ENCODE measurements at regions not wholly inside any gene's neighbourhood (a gene's known extent, or its start where the extent isn't known, plus 50 kb on each side); places are given as distances from the start of the nearest gene placed in this dataset.

DNA sequence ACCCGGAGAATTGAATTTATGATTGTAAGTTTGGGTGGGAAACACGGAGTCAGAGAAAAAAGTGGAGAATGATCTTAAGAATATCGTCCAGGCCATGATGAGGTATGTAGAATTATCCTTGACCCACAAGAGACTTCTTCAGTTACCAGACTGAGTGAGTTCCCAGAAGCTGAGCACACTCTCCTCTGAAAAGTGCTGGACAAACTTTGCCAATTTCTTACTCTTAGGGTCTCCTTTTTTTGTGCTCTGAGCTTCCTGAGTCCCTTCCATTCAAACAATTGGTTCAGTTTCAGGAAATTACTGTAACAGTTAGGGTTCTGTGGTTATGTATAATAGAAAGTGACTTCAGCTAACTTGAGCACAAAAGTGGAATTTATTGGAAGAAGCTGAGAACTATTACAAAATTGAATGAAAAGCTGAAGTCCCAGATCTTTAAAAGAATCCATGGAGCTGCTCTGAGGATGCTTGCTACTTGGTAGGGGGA lies 50.6 kb upstream of the EHBP1 start:
- TF ChIP-seq GATA3 (IDR thresholded peaks at IDR 0.05; ENCODE audit: low read depth, low read length) (no peak), GATA2 (IDR thresholded peaks at IDR 0.05; ENCODE audit: low read depth, low read length) (no peak)

DNA sequence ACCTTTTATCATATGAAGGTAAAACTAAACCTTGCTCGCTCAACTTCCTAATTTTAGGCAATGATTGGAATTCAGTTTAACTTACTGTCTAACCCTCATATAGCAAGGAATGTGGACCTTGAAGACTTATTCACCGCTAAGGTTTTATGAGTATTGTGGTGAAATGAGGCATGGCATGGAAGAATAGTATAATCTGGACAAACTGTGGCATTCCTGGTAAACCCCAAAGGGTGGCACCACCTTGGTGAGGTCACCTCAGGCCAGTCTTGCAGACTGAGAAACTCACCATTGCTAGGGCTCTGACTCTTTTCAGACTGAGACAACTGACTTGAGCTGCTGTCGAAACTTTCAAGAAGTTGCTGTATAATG lies 51.1 kb upstream of the EHBP1 start:
- TF ChIP-seq GATA3 (IDR thresholded peaks at IDR 0.05; ENCODE audit: low read depth, low read length) = no peak
- no peak for TF ChIP-seq GATA2 (IDR thresholded peaks at IDR 0.05; ENCODE audit: low read depth, low read length)

DNA sequence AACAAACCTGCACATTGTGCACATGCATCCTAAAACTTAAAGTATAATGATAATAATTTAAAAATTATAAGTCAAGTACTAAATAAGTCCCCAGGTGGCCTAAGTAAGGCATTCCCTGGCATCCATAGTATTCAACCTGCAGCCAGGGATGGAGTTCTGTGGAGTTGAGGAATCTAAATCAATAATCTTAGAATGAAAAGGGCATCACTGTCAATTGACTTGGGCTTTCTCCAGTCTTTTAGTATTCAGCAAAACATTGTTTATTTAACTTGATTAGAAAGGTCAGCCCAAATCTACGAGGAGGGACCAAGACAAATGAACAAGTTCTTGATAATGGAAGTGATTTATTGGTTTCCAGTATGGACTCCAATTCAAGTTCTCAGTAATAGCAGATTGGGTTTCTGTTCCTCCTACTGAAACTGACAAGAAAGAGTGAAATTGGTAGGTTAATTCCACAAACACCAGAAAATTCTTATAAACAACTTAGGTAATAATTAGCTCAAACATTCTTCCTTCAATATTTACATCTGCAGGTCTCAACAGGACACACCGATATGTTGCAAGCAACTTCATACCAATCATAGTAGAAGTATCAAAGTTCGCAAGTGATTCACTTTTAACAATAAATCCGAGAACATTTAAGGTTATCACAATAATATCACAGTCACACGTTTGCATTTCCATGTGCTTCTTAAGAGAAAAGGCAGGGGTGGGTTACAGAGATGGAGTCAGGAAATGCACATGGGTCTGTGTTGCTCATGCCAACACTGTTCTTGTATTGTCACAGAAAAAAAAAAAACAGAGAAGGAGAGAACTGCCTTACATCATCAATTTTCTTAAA lies 51.7 kb upstream of the EHBP1 start:
- TF ChIP-seq GATA3 (IDR thresholded peaks at IDR 0.05; ENCODE audit: low read depth, low read length) (no peak), GATA2 (IDR thresholded peaks at IDR 0.05; ENCODE audit: low read depth, low read length) (no peak)

DNA sequence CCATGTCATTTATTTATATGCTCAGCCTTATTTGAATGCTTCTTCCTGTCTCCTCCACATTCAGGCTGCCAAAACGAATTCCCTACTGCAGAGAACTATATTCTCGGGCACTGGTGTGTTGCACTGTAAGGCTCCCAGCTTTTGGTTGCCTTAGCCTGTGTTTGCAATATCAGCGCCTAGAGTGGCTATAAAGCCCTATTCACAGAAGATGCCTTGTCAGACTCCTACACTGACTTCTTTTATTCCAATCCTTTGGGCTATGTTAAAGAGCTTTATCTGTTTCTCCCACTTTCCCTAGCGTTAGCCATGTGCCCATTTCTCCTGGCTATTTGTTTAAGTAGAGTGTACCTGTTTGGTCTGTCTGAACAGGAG lies 62.4 kb upstream of the EHBP1 start:
- no peak for TF ChIP-seq GATA2 (IDR thresholded peaks at IDR 0.05; ENCODE audit: low read depth, low read length)
- TF ChIP-seq GATA3 (IDR thresholded peaks at IDR 0.05; ENCODE audit: low read depth, low read length) = no peak

DNA sequence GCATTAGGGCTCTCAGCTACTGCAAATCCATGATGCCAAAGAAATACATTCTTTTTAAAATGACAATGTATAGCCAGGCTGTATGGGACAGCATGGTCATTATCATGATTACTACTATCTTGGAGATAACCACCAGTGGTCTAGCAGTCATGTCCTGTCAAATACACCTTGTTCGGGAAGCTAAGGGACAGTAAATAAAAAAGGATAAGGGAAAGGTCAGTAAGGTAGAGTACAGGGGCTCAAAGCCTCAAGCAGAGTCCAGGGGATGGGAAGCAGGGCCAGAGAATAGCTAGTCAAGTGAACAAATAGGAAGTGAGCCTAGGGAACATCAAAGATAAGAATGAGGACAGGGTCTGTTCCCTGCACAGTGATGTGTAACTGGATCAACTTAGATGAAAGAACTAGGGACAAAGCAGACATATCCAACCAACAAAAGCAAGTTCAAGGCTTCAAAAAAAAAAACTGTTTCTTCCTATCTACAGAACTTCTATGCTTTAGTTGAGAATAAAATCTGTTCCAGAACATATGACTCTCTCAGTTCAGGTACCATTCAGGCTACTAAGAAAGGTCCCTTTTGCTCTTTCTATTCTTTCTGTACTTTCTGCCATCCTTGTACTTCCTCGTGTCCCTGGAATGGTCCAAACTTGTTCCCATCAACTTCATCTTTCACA lies 62.9 kb upstream of the EHBP1 start:
- TF ChIP-seq GATA2 (IDR thresholded peaks at IDR 0.05; ENCODE audit: low read depth, low read length) (no peak), GATA3 (IDR thresholded peaks at IDR 0.05; ENCODE audit: low read depth, low read length) (no peak)

DNA sequence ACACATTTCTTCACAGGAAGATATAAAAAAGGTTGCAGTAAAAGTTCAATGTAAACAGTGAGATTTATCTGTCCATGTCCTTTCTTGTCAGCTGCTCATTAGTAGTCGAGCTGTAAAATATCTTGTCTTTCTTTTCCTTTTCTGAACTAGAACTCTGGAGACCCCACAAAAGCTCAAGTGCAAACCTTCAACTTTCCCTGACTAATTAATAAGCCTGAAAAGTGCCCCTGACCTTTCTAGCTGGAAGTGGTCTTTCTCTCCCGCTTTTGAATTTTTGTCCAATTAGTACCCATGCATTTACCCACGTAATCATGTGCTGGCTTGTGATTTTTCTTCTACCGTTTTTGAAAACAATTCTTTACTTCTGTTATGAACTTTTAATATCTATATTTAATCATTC lies 63.6 kb upstream of the EHBP1 start:
- no peak for TF ChIP-seq GATA2 (IDR thresholded peaks at IDR 0.05; ENCODE audit: low read depth, low read length)
- TF ChIP-seq GATA3 (IDR thresholded peaks at IDR 0.05; ENCODE audit: low read depth, low read length) = no peak

DNA sequence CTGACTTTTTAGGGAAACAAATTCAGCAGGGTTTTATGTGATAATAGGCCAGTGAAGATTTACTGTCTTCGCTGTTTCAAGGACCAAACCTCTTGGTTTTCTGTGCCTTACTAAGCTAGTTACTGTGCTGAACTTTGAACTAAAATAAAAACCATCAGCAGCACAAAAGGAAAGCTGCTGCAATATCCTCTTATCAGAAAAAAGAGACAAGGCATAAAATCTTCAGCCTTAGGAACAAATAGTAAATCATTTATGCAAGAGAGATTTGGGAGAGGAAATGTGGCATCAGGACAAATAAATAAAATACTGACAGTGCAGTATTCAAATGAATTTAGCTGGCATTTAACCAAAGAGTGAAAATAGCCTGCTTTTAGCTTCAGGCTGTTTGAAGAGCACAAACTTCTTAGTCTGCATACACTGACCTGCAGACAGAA lies 64.1 kb upstream of the EHBP1 start:
- TF ChIP-seq GATA2 (IDR thresholded peaks at IDR 0.05; ENCODE audit: low read depth, low read length) (no peak), GATA3 (IDR thresholded peaks at IDR 0.05; ENCODE audit: low read depth, low read length) (no peak)

DNA sequence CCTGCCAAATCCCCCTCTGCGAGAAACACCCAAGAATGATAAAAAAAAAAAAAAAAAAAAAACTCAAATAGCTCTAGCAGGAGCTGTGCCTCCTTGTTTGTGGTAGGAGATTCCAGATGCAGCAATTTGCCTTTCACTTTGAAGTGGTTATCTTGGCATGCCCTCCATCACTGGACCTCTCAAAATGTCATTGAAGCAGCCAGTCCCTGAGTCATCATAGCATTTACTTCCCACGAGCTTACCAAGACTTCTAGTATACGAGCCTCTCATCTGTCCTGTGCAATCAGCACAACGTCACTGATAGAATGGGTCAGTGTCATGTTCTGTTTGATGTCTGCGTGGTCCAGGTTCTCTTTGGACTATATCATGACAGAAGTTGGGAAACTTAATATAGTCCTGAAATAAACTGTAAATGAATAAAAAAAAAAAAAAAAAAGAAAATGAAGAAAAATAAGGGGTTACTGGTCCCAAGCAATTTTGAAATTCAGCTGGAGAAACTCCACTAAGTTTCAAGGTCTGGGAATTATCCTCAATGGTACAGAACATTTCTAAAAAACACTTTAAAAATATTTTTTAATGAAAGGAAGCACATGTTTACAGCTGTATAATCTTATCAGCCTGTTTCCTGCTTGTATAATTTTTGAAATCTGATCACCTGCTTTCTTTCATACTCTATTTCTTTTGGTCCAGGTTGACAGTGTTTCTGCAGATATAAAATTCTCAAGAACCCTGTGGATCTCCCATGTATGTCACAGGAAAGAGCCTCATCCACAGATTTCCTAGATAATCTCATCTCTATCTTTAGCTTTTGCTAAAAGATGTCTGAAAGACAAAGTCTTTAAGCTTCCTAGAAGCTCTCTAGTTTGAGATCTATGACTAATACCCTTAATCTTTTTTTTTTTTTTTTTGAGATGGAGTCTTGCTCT lies 74.1 kb upstream of the EHBP1 start:
- TF ChIP-seq GATA3 (IDR thresholded peaks at IDR 0.05; ENCODE audit: low read depth, low read length) = no peak
- TF ChIP-seq GATA2 (IDR thresholded peaks at IDR 0.05; ENCODE audit: low read depth, low read length) = no peak

DNA sequence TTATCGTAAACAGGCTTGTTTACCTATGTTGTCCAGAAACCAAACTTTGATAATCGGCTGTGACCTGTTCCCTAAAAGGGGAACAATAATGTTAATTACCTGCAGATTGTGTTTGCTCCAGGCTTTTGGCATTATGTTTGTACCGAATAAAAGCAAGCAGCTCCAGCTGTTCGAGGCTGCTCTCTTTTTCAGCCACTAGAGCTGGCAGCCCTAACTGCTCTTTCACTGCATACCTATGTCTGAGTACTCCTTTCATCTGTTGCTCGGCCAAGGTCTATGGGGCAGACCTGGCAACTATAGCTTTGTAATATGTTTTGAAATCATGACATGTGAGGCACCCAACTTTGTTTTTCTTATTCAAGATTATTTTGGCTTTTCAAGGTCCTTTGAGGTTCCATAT lies 77.8 kb upstream of the EHBP1 start:
- TF ChIP-seq GATA3 (IDR thresholded peaks at IDR 0.05; ENCODE audit: low read depth, low read length) = no peak
- TF ChIP-seq GATA2 (IDR thresholded peaks at IDR 0.05; ENCODE audit: low read depth, low read length) = no peak

DNA sequence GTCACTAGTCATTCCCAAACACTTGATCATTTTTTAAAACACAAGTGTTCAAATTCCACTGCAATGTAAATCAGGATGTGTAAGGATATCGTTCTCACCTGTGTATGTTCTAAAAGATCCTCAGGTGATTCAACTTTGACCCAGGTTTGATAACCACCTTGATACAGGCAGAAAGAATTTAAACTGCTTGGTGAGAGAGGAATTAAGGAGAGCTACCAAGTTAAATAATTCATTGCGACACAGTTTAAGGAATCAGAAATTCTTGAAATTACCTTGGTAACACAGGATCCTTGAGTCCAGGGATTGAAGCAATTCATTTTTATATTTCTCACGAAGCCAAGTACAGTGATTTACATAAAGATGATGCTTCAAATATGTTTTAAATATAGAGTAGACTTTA lies 80.7 kb upstream of the EHBP1 start:
- TF ChIP-seq GATA3 (IDR thresholded peaks at IDR 0.05; ENCODE audit: low read depth, low read length) (no peak), GATA2 (IDR thresholded peaks at IDR 0.05; ENCODE audit: low read depth, low read length) (no peak)

DNA sequence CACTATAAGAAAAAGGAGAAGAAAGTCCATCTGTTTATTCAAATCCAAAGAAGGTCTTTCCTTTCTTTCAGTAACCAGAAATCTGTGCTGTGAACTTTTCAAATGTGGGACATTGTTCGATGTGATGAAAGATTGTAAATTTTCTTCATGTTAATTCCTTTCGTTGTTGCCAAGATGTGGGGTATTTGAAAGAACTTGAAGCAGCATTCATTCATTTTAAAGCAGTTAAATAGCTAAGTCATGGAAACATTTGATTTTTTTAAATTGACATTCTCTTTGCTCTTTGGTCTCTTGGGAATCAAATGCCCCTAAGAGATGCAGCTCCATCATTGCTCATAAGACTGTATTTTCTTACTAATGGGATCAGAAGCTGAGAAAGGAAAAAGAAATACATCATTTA lies 93.7 kb upstream of the EHBP1 start:
- TF ChIP-seq GATA2 (IDR thresholded peaks at IDR 0.05; ENCODE audit: low read depth, low read length) = no peak
- no peak for TF ChIP-seq GATA3 (IDR thresholded peaks at IDR 0.05; ENCODE audit: low read depth, low read length)

DNA sequence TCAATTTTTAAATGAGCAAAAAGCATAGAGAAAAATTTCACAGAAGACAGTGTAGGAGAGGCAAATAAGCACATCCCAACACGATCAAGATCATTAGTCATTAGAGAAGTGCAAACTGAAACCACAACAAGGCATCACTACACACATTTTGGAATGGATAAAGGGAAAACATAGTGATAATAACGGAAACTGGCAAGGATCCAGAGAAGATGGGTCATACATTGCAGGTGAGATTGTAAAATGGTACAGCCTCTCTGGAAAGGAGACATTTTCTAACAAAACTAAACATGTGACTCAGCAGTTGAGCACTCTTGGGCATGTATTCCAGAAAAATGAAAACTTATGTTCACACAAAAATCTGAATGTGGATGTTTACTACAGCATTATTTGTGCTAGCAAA lies 98.3 kb upstream of the TMEM17 start:
- TF ChIP-seq GATA2 (IDR thresholded peaks at IDR 0.05; ENCODE audit: low read depth, low read length) = no peak

DNA sequence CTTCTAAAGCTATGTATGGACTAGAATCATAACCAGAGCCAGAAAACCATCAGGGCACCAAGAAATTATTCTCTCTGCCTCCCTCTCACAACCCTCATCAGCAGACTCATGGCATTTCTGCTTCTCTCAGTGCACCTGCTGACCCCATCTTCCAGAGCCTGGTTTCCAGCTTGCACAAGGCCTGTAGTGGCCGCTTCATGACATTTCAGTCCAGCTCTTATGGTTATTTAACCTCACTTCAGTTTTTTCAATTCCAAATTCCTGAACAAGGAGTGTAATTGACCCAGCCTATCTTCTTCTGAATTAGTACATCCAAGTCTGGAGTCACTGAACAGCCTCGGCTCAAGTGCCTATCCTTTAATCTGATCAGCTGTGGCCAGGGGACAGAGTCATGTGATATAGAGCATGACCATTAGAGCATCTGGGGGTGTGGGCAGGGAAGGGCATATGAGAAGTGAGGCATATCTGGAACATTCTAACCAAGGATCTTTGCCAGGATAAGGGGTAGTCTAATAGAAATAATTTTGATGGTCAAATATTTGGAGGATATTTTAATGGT lies 97.2 kb upstream of the TMEM17 start:
- TF ChIP-seq GATA2 (IDR thresholded peaks at IDR 0.05; ENCODE audit: low read depth, low read length) (no peak), GATA3 (IDR thresholded peaks at IDR 0.05; ENCODE audit: low read depth, low read length) (no peak)

DNA sequence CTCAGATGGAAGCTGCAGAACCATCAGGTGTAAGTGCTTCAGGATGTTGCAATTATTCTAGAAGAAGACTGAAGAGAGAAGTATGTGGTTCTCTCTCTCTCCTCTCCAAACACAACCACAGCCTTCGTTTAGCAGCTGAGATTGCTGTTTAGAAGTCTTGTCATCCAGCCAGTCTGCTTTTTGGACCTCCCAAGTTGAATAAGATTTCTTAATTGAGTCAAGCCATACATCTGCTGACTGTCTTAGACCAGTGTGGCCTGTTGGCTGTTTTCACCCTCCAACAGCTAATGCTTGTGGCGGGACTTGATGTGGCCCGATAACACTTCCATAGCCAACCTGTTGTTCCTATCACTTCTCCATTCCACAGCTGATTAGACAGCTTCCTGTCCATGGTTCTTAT lies 91.3 kb upstream of the TMEM17 start:
- TF ChIP-seq GATA2 (IDR thresholded peaks at IDR 0.05; ENCODE audit: low read depth, low read length) (no peak), GATA3 (IDR thresholded peaks at IDR 0.05; ENCODE audit: low read depth, low read length) (no peak)
